Mucosa of gallbladder (tissue), 1 donor: ENCODE measurements at regions not wholly inside any gene's neighbourhood (a gene's known extent, or its start where the extent isn't known, plus 50 kb on each side); places are given as distances from the start of the nearest gene placed in this dataset.

Experiments used
- DNase-seq: peaks from one replicate; pipeline ENCODE4 v3.0.0-alpha.2; 2020; ENCODE audit warnings: low spot score
- donor health status: DM: no; HTN: no; CAD: no.

GRCh38 chr2:217444932-217445331 is 557.9 kb downstream of the TNS1 start:
- no peak for DNase-seq

GRCh38 chr2:217444509-217444908 is 558.3 kb downstream of the TNS1 start:
- DNase-seq, result no peak

GRCh38 chr2:217443601-217444000 is 559.2 kb downstream of the TNS1 start:
- DNase-seq, result no peak

- DNase-seq, result no peak
Measured at GRCh38 chr2:217440000-217440399, 562.8 kb downstream of the TNS1 start.

GRCh38 chr2:217438821-217439220 is 564.0 kb downstream of the TNS1 start:
- DNase-seq, result no peak

GRCh38 chr2:217438136-217438535 is 564.7 kb downstream of the TNS1 start:
- DNase-seq, result no peak

GRCh38 chr2:217437290-217437870 is 565.4 kb downstream of the TNS1 start:
- DNase-seq, result no peak

- DNase-seq, result no peak
Measured at GRCh38 chr2:217436386-217436785, 566.4 kb downstream of the TNS1 start.

- DNase-seq, result peak; percentile 92
Measured at GRCh38 chr2:217434180-217434975, 568.4 kb downstream of the TNS1 start.

- peak; percentile 19 for DNase-seq
Measured at GRCh38 chr2:217433522-217433921, 569.3 kb downstream of the TNS1 start.

GRCh38 chr2:217431577-217432269 is 571.1 kb downstream of the TNS1 start:
- no peak for DNase-seq

- DNase-seq, result no peak
Measured at GRCh38 chr2:217430916-217431576, 571.2 kb upstream of the TNP1 start.

GRCh38 chr2:217429981-217430500 is 570.2 kb upstream of the TNP1 start:
- DNase-seq, result no peak

- no peak for DNase-seq
Measured at GRCh38 chr2:217421834-217422233, 562.0 kb upstream of the TNP1 start.

- no peak for DNase-seq
Measured at GRCh38 chr2:217420854-217421253, 561.0 kb upstream of the TNP1 start.

GRCh38 chr2:217419055-217419671 is 559.3 kb upstream of the TNP1 start:
- DNase-seq, result no peak

GRCh38 chr2:217418544-217418943 is 558.7 kb upstream of the TNP1 start:
- DNase-seq, result no peak

GRCh38 chr2:217418090-217418489 is 558.2 kb upstream of the TNP1 start:
- no peak for DNase-seq

- no peak for DNase-seq
Measured at GRCh38 chr2:217417536-217417935, 557.7 kb upstream of the TNP1 start.

GRCh38 chr2:217415316-217415715 is 555.5 kb upstream of the TNP1 start:
- DNase-seq, result no peak

- no peak for DNase-seq
Measured at GRCh38 chr2:217414429-217414828, 554.6 kb upstream of the TNP1 start.

GRCh38 chr2:217413193-217413592 is 553.3 kb upstream of the TNP1 start:
- no peak for DNase-seq
